HEK293 (cell line): ENCODE measurements at regions not wholly inside any gene's neighbourhood (a gene's known extent, or its start where the extent isn't known, plus 50 kb on each side); places are given as distances from the start of the nearest gene placed in this dataset.

Source experiments
- IKZF3 ChIP-seq: fragments of 450-650 bp; IDR thresholded peaks from 2 replicates; pipeline ENCODE4 v1.5.0; 2018; ENCODE audit warnings: missing biosample characterization, mild to moderate bottlenecking, missing genetic modification characterization, moderate library complexity
- ZNF223 ChIP-seq: fragments of 450-650 bp; formaldehyde crosslinking; IDR thresholded peaks from 2 replicates; pipeline ENCODE4 v1.5.1; 2016; ENCODE audit warnings: missing biosample characterization, missing genetic modification characterization
- ZNF544 ChIP-seq: fragments of 450-650 bp; formaldehyde crosslinking; IDR thresholded peaks from 2 replicates; pipeline ENCODE4 v1.5.0; 2017; ENCODE audit warnings: missing biosample characterization, missing genetic modification characterization
- ZNF658 ChIP-seq: fragments of 450-650 bp; formaldehyde crosslinking; IDR thresholded peaks from 2 replicates; pipeline ENCODE4; 2016; ENCODE audit warnings: missing biosample characterization, missing genetic modification characterization
- TF ChIP-seq, protein P1 (sequence below): fragments of 450-650 bp; formaldehyde crosslinking; IDR thresholded peaks from 2 replicates; pipeline ENCODE4 v1.5.1; 2016; ENCODE audit warnings: missing biosample characterization, missing genetic modification characterization
- TF ChIP-seq, protein P2 (sequence below): fragments of 450-650 bp; formaldehyde crosslinking; IDR thresholded peaks from 2 replicates; pipeline ENCODE4 v1.5.1; 2016; ENCODE audit warnings: missing biosample characterization, missing genetic modification characterization, low read depth

- TF ChIP-seq, protein P1, sequence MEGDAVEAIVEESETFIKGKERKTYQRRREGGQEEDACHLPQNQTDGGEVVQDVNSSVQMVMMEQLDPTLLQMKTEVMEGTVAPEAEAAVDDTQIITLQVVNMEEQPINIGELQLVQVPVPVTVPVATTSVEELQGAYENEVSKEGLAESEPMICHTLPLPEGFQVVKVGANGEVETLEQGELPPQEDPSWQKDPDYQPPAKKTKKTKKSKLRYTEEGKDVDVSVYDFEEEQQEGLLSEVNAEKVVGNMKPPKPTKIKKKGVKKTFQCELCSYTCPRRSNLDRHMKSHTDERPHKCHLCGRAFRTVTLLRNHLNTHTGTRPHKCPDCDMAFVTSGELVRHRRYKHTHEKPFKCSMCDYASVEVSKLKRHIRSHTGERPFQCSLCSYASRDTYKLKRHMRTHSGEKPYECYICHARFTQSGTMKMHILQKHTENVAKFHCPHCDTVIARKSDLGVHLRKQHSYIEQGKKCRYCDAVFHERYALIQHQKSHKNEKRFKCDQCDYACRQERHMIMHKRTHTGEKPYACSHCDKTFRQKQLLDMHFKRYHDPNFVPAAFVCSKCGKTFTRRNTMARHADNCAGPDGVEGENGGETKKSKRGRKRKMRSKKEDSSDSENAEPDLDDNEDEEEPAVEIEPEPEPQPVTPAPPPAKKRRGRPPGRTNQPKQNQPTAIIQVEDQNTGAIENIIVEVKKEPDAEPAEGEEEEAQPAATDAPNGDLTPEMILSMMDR (tag by site-specific recombination): no peak
- no peak for TF ChIP-seq ZNF223 (tag by site-specific recombination)
- TF ChIP-seq IKZF3 (tag by site-specific recombination): no peak
- TF ChIP-seq, protein P2, sequence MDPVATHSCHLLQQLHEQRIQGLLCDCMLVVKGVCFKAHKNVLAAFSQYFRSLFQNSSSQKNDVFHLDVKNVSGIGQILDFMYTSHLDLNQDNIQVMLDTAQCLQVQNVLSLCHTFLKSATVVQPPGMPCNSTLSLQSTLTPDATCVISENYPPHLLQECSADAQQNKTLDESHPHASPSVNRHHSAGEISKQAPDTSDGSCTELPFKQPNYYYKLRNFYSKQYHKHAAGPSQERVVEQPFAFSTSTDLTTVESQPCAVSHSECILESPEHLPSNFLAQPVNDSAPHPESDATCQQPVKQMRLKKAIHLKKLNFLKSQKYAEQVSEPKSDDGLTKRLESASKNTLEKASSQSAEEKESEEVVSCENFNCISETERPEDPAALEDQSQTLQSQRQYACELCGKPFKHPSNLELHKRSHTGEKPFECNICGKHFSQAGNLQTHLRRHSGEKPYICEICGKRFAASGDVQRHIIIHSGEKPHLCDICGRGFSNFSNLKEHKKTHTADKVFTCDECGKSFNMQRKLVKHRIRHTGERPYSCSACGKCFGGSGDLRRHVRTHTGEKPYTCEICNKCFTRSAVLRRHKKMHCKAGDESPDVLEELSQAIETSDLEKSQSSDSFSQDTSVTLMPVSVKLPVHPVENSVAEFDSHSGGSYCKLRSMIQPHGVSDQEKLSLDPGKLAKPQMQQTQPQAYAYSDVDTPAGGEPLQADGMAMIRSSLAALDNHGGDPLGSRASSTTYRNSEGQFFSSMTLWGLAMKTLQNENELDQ (tag by site-specific recombination): no peak
- TF ChIP-seq ZNF658 (tag by site-specific recombination): no peak
- TF ChIP-seq ZNF544 (tag by site-specific recombination): no peak
These were observed 132.1 kb downstream of the RGPD3 start for GRCh38 chr2:106336108-106336507.
